NOMO-1 treated with DMSO at 0.1 percent for 48 hours (cell line): ENCODE measurements at regions not wholly inside any gene's neighbourhood (a gene's known extent, or its start where the extent isn't known, plus 50 kb on each side); places are given as distances from the start of the nearest gene placed in this dataset.

Experiments
- DNase-seq: peaks from one replicate; lab custom pipeline; 2025; ENCODE audit not compliant: unreplicated experiment; lab: John Stamatoyannopoulos, UW

GRCh38 chr3:128569756-128570155, 76.8 kb upstream of the GATA2 start:
- DNase-seq: no peak

- no peak for DNase-seq
Observed at GRCh38 chr3:128568602-128569490, 75.8 kb upstream of the GATA2 start.

GRCh38 chr3:128567705-128568356, 74.8 kb upstream of the GATA2 start:
- no peak for DNase-seq

- no peak for DNase-seq
Observed at GRCh38 chr3:128567141-128567540, 74.1 kb upstream of the GATA2 start.

GRCh38 chr3:128563439-128563838, 70.4 kb upstream of the GATA2 start:
- no peak for DNase-seq

GRCh38 chr3:128561504-128561903, 68.5 kb upstream of the GATA2 start:
- DNase-seq: no peak

GRCh38 chr3:128560768-128561167, 67.8 kb upstream of the GATA2 start:
- DNase-seq: no peak

- no peak for DNase-seq
Observed at GRCh38 chr3:128559486-128560225, 66.7 kb upstream of the GATA2 start.

- no peak for DNase-seq
Observed at GRCh38 chr3:128557531-128558280, 64.7 kb upstream of the GATA2 start.

- no peak for DNase-seq
Observed at GRCh38 chr3:128556907-128557306, 63.9 kb upstream of the GATA2 start.

- DNase-seq: no peak
Observed at GRCh38 chr3:128556384-128556783, 63.4 kb upstream of the GATA2 start.

GRCh38 chr3:128555841-128556240, 62.8 kb upstream of the GATA2 start:
- no peak for DNase-seq

- DNase-seq: peak; percentile 28
Observed at GRCh38 chr3:128555098-128555825, 62.3 kb upstream of the GATA2 start.

GRCh38 chr3:128554465-128555097, 61.6 kb upstream of the GATA2 start:
- DNase-seq: no peak

GRCh38 chr3:128554100-128554464, 61.1 kb upstream of the GATA2 start:
- no peak for DNase-seq

- no peak for DNase-seq
Observed at GRCh38 chr3:128553560-128553959, 60.6 kb upstream of the GATA2 start.

GRCh38 chr3:128551867-128552266, 58.9 kb upstream of the GATA2 start:
- DNase-seq: no peak

- DNase-seq: no peak
Observed at GRCh38 chr3:128551451-128551850, 58.5 kb upstream of the GATA2 start.

GRCh38 chr3:128550471-128551126, 57.6 kb upstream of the GATA2 start:
- no peak for DNase-seq

GRCh38 chr3:128550113-128550440, 57.1 kb upstream of the GATA2 start:
- DNase-seq: no peak
